ENCODE measurements at regions not wholly inside any gene's neighbourhood (a gene's known extent, or its start where the extent isn't known, plus 50 kb on each side); places are given as distances from the start of the nearest gene placed in this dataset.

- H3K36me3 ChIP-seq (ENCODE audit: control insufficient read depth, insufficient read depth, low read length) = no peaks in the 10 kb centered on the region
- H3K27me3 ChIP-seq (ENCODE audit: control insufficient read depth, insufficient read depth, low read length, poor library complexity, severe bottlenecking) = peaks cover 58% of the 10 kb centered on the region
- H3K4me1 ChIP-seq (ENCODE audit: control insufficient read depth, insufficient read depth, low read length) = peaks cover 49% of the 10 kb centered on the region
- WGBS, 2 experiments = 76 to 77% methylated on average over 2 to 5 of the region's 5 CpGs
- no peak overlapping the region for H3K27ac ChIP-seq (ENCODE audit: insufficient read depth, low read depth, low read length, poor library complexity, severe bottlenecking)
- no peaks in the 10 kb centered on the region for H3K9me3 ChIP-seq (ENCODE audit: control insufficient read depth, low read length)
- no peak overlapping the region for H3K4me3 ChIP-seq (ENCODE audit: insufficient read depth, low read depth, low read length)
Observed at GRCh38 chr11:20278727-20279126, 84.8 kb upstream of the HTATIP2 start.

DNA sequence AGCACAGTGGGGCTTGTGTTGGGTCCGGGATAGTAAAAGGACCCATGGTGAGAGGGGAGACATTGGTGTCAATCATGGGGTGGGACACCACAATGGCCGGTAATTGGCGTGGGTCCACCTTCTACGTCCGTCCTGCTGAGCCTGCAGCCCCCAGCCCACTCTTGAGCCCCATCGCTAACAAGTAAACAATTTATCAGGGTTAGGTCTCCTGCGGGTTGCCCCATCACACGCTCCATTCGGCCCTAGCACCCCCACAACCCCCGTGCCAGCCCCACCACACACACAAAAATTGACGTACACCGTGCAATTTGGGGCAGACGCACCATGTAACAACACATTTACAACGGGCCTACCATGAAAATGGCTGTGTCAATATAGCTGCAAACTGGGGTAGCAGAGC, 86.5 kb upstream of the HTATIP2 start:
- peak overlapping the region; percentile 80 for H3K27ac ChIP-seq (ENCODE audit: insufficient read depth, low read depth, low read length, poor library complexity, severe bottlenecking)
- no peaks in the 10 kb centered on the region for H3K36me3 ChIP-seq (ENCODE audit: control insufficient read depth, insufficient read depth, low read length)
- no peaks in the 10 kb centered on the region for H3K9me3 ChIP-seq (ENCODE audit: control insufficient read depth, low read length)
- peaks cover 53% of the 10 kb centered on the region for H3K4me1 ChIP-seq (ENCODE audit: control insufficient read depth, insufficient read depth, low read length)
- H3K4me3 ChIP-seq (ENCODE audit: insufficient read depth, low read depth, low read length) = no peak overlapping the region
- H3K27me3 ChIP-seq (ENCODE audit: control insufficient read depth, insufficient read depth, low read length, poor library complexity, severe bottlenecking) = peaks cover 68% of the 10 kb centered on the region
- 20 to 24% methylated on average over 14 of the region's 14 CpGs for WGBS, 2 experiments

DNA sequence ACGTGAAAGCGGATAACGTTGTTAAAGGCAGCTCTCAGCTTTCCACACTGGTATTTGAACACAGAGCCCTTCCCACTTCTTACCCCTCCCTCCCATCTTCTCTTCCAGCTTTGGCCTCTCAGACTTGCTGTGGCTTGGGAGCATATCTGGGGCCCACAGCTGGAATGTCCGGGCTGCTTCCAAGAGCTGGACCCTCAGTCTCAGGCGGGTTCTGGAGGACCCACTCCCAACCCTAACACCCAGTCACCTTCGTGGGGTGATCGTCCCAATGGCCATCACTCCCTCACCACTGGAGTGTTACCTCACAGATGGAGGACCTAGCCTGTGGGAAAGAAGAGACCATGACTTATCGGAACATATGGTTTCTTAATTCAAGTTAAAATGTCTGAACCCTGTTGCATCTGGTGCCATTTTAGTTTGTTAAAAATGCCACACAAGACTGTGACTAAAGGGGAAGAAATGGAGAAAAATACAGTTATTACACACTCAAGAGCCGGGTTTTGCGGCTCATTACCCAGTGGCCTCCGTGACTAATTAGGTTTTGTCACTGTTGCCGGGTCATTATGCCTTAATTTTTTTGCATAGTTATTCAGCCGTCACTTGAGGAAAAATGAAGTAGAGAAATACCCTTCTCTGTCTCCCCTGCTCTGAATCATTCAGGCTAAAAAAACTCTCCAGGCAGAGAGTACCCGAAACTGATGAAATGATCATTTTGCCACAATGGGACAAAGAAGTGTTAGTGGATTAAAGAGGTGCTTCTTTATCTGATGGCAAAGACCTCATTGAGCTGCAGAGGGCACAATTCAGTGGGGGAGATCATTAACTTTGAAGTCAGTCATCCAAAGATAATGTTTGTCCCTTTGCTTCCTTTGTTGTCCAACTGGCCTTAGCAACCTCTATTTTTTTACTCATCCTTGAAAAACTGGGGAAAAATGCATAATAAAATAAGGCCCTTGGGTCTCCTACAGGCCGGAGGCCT, 87.2 kb upstream of the HTATIP2 start:
- 64 to 67% methylated on average over 15 of the region's 15 CpGs for WGBS, 2 experiments
- H3K4me1 ChIP-seq (ENCODE audit: control insufficient read depth, insufficient read depth, low read length) = peaks cover 53% of the 10 kb centered on the region
- H3K27me3 ChIP-seq (ENCODE audit: control insufficient read depth, insufficient read depth, low read length, poor library complexity, severe bottlenecking) = peaks cover 69% of the 10 kb centered on the region
- H3K4me3 ChIP-seq (ENCODE audit: insufficient read depth, low read depth, low read length) = no peak overlapping the region
- H3K27ac ChIP-seq (ENCODE audit: insufficient read depth, low read depth, low read length, poor library complexity, severe bottlenecking) = peak overlapping the region; percentile 80
- H3K36me3 ChIP-seq (ENCODE audit: control insufficient read depth, insufficient read depth, low read length) = no peaks in the 10 kb centered on the region
- no peaks in the 10 kb centered on the region for H3K9me3 ChIP-seq (ENCODE audit: control insufficient read depth, low read length)

- Histone ChIP-seq H3K4me1 (ENCODE audit: control insufficient read depth, insufficient read depth, low read length) (peaks cover 53% of the 10 kb centered on the region), H3K27ac (ENCODE audit: insufficient read depth, low read depth, low read length, poor library complexity, severe bottlenecking) (peak overlapping the region; percentile 38), H3K36me3 (ENCODE audit: control insufficient read depth, insufficient read depth, low read length) (no peaks in the 10 kb centered on the region), H3K27me3 (ENCODE audit: control insufficient read depth, insufficient read depth, low read length, poor library complexity, severe bottlenecking) (peaks cover 61% of the 10 kb centered on the region), H3K9me3 (ENCODE audit: control insufficient read depth, low read length) (no peaks in the 10 kb centered on the region), H3K4me3 (ENCODE audit: insufficient read depth, low read depth, low read length) (no peak overlapping the region)
- 14 to 21% methylated on average over 5 of the region's 5 CpGs for WGBS, 2 experiments
Observed at GRCh38 chr11:20274031-20274430, 89.5 kb upstream of the HTATIP2 start.

- Histone ChIP-seq H3K9me3 (ENCODE audit: control insufficient read depth, low read length) (no peaks in the 10 kb centered on the region), H3K27ac (ENCODE audit: insufficient read depth, low read depth, low read length, poor library complexity, severe bottlenecking) (no peak overlapping the region), H3K4me3 (ENCODE audit: insufficient read depth, low read depth, low read length) (no peak overlapping the region), H3K36me3 (ENCODE audit: control insufficient read depth, insufficient read depth, low read length) (no peaks in the 10 kb centered on the region), H3K27me3 (ENCODE audit: control insufficient read depth, insufficient read depth, low read length, poor library complexity, severe bottlenecking) (peaks cover 4% of the 10 kb centered on the region), H3K4me1 (ENCODE audit: control insufficient read depth, insufficient read depth, low read length) (no peaks in the 10 kb centered on the region)
- WGBS, 2 experiments = 87% methylated on average over 3 of the region's 3 CpGs
Observed at GRCh38 chr11:20261526-20261925, 101.3 kb upstream of the DBX1 start.

GRCh38 chr11:20260307-20260706, 100.0 kb upstream of the DBX1 start:
- Histone ChIP-seq H3K27ac (ENCODE audit: insufficient read depth, low read depth, low read length, poor library complexity, severe bottlenecking) (no peak overlapping the region), H3K9me3 (ENCODE audit: control insufficient read depth, low read length) (no peaks in the 10 kb centered on the region), H3K4me3 (ENCODE audit: insufficient read depth, low read depth, low read length) (no peak overlapping the region), H3K4me1 (ENCODE audit: control insufficient read depth, insufficient read depth, low read length) (no peaks in the 10 kb centered on the region), H3K27me3 (ENCODE audit: control insufficient read depth, insufficient read depth, low read length, poor library complexity, severe bottlenecking) (peaks cover 5% of the 10 kb centered on the region), H3K36me3 (ENCODE audit: control insufficient read depth, insufficient read depth, low read length) (no peaks in the 10 kb centered on the region)
- WGBS, 2 experiments = 88 to 96% methylated on average over 2 of the region's 2 CpGs

GRCh38 chr11:20259506-20259905, 99.2 kb upstream of the DBX1 start:
- Histone ChIP-seq H3K4me3 (ENCODE audit: insufficient read depth, low read depth, low read length) (no peak overlapping the region), H3K27ac (ENCODE audit: insufficient read depth, low read depth, low read length, poor library complexity, severe bottlenecking) (no peak overlapping the region), H3K36me3 (ENCODE audit: control insufficient read depth, insufficient read depth, low read length) (no peaks in the 10 kb centered on the region), H3K4me1 (ENCODE audit: control insufficient read depth, insufficient read depth, low read length) (no peaks in the 10 kb centered on the region), H3K9me3 (ENCODE audit: control insufficient read depth, low read length) (no peaks in the 10 kb centered on the region), H3K27me3 (ENCODE audit: control insufficient read depth, insufficient read depth, low read length, poor library complexity, severe bottlenecking) (peaks cover 13% of the 10 kb centered on the region)
- 94 to 95% methylated on average over 2 of the region's 2 CpGs for WGBS, 2 experiments

DNA sequence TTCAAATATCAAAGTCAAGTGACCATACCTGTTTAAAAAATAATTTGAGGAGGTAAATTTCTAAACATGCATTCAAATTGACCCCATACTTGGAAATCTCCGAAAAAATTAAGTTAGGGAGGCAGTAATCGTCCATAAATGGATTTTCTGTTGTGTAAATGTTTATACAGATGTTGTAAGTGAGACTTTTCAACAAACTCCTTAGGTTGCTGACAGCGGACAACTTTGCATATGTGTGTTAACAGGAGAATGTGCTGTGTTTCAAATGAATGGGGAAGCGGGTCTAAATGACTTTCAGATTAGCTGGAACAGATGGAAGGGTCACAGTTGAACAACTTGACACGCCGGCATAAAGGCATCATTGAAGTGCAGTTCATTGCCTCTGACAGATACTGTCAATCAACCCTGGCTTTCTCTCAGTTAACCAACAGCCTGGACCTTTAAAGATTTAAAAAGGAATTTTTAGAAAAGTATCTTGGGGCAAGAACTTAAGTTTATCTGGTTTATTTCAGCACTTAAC, 98.2 kb upstream of the DBX1 start:
- H3K27me3 ChIP-seq (ENCODE audit: control insufficient read depth, insufficient read depth, low read length, poor library complexity, severe bottlenecking) = peaks cover 16% of the 10 kb centered on the region
- no peak overlapping the region for H3K4me3 ChIP-seq (ENCODE audit: insufficient read depth, low read depth, low read length)
- WGBS, 2 experiments = 76 to 86% methylated on average over 6 of the region's 6 CpGs
- H3K27ac ChIP-seq (ENCODE audit: insufficient read depth, low read depth, low read length, poor library complexity, severe bottlenecking) = no peak overlapping the region
- no peaks in the 10 kb centered on the region for H3K4me1 ChIP-seq (ENCODE audit: control insufficient read depth, insufficient read depth, low read length)
- H3K36me3 ChIP-seq (ENCODE audit: control insufficient read depth, insufficient read depth, low read length) = no peaks in the 10 kb centered on the region
- H3K9me3 ChIP-seq (ENCODE audit: control insufficient read depth, low read length) = no peaks in the 10 kb centered on the region

GRCh38 chr11:20256925-20257324, 96.7 kb upstream of the DBX1 start:
- no peaks in the 10 kb centered on the region for H3K4me1 ChIP-seq (ENCODE audit: control insufficient read depth, insufficient read depth, low read length)
- WGBS, 2 experiments = no CpG with 5 or more reads among the region's 1 CpG
- no peak overlapping the region for H3K27ac ChIP-seq (ENCODE audit: insufficient read depth, low read depth, low read length, poor library complexity, severe bottlenecking)
- H3K4me3 ChIP-seq (ENCODE audit: insufficient read depth, low read depth, low read length) = no peak overlapping the region
- H3K9me3 ChIP-seq (ENCODE audit: control insufficient read depth, low read length) = no peaks in the 10 kb centered on the region
- peaks cover 16% of the 10 kb centered on the region for H3K27me3 ChIP-seq (ENCODE audit: control insufficient read depth, insufficient read depth, low read length, poor library complexity, severe bottlenecking)
- no peaks in the 10 kb centered on the region for H3K36me3 ChIP-seq (ENCODE audit: control insufficient read depth, insufficient read depth, low read length)

GRCh38 chr11:20253796-20254195, 93.5 kb upstream of the DBX1 start:
- Histone ChIP-seq H3K4me3 (ENCODE audit: insufficient read depth, low read depth, low read length) (no peak overlapping the region), H3K4me1 (ENCODE audit: control insufficient read depth, insufficient read depth, low read length) (peaks cover 1% of the 10 kb centered on the region), H3K9me3 (ENCODE audit: control insufficient read depth, low read length) (no peaks in the 10 kb centered on the region), H3K27ac (ENCODE audit: insufficient read depth, low read depth, low read length, poor library complexity, severe bottlenecking) (no peak overlapping the region), H3K36me3 (ENCODE audit: control insufficient read depth, insufficient read depth, low read length) (no peaks in the 10 kb centered on the region), H3K27me3 (ENCODE audit: control insufficient read depth, insufficient read depth, low read length, poor library complexity, severe bottlenecking) (peaks cover 24% of the 10 kb centered on the region)
- 93 to 95% methylated on average over 5 of the region's 5 CpGs for WGBS, 2 experiments
